K562 (cell line): ENCODE measurements at regions not wholly inside any gene's neighbourhood (a gene's known extent, or its start where the extent isn't known, plus 50 kb on each side); places are given as distances from the start of the nearest gene placed in this dataset.
A peak's percentile ranks its signal among the peaks of the same experiment; 100 is the strongest.

Source experiments
- ATAC-seq: fragments of 200-7000 bp; cut with Tn5 transposase; 3 replicates; pipeline ENCODE4 v1.9.1; 2020; ENCODE audit warnings: moderate library complexity
- BruUV-seq: library from RNA; stranded (reverse); fragments of 400-500 nt; replicated peaks from 2 replicates; lab custom pipeline; 2021; lab: Mats Ljungman, UMichigan
- CTCF ChIA-PET: fragments of 300-600 bp; formaldehyde crosslinking; extraction: SDS; loops from one replicate; lab custom pipeline; 2021; ENCODE audit warnings: low intra/inter-chr PET ratio; lab: Yijun Ruan, JAX
- POLR2A ChIA-PET: fragments of 300-600, 350-650 bp; sonication (Branson Sonifier 250); formaldehyde crosslinking; extraction: SDS; loops from one replicate; lab custom pipeline; 2021; ENCODE audit warnings: antibody characterized with exemption, inconsistent platforms; lab: Yijun Ruan, JAX
- DNase-seq, 4 experiments: peaks; one replicate each; pipeline versions ENCODE4 v3.0.0 to v3.0.0-alpha.2; 2011 to 2018; ENCODE audit warnings: low spot score in 3 of 4, mixed read lengths in 3 of 4; ENCODE audit errors: extremely low read depth in 1 of 4
- FAIRE-seq: peaks from 2 replicates; lab custom pipeline; 2011; peaks lifted over from hg19 to GRCh38; lab: Jason Lieb, UNC
- H2AFZ ChIP-seq: 2 replicates; pipeline ENCODE4 v1.6.0; 2011; ENCODE audit warnings: low read depth, low read length, control low read depth, inconsistent platforms
- H3K27ac ChIP-seq: fragments of 200-600 bp; 3 replicates; pipeline ENCODE4 v1.8.0; 2011; ENCODE audit warnings: low read depth, mild to moderate bottlenecking, control low read depth, inconsistent platforms, low read length, moderate library complexity, mixed read lengths; ENCODE audit errors: extremely low read depth
- H3K27me3 ChIP-seq, 2 experiments: fragments of 300-600 bp in 1 of 2; 2 replicates in 1 of 2; 3 replicates in 1 of 2; pipeline versions ENCODE4 v1.6.0 to v1.8.0; 2011; ENCODE audit warnings: inconsistent platforms in 2 of 2, low read length in 2 of 2, mild to moderate bottlenecking in 1 of 2, mixed read lengths in 1 of 2, moderate library complexity in 1 of 2; ENCODE audit not compliant: control insufficient read depth in 2 of 2, insufficient read depth in 2 of 2
- H3K36me3 ChIP-seq: fragments of 300-600 bp; 3 replicates; pipeline ENCODE4 v1.8.0; 2011; ENCODE audit warnings: mild to moderate bottlenecking, low read length, inconsistent platforms; ENCODE audit not compliant: control insufficient read depth, insufficient read depth
- H3K4me1 ChIP-seq, 2 experiments: fragments of 200-600 bp in 1 of 2; replicated peaks in 1 of 2; 2 replicates in 1 of 2; 3 replicates in 1 of 2; pipeline versions ENCODE4 v1.5.1 to v1.8.0; 2011; ENCODE audit warnings: inconsistent platforms in 2 of 2, low read length in 2 of 2, mild to moderate bottlenecking in 1 of 2, mixed read lengths in 1 of 2, moderate library complexity in 1 of 2; ENCODE audit not compliant: control insufficient read depth in 2 of 2, insufficient read depth in 2 of 2
- H3K4me2 ChIP-seq: 2 replicates; pipeline ENCODE4 v1.6.1; 2011; ENCODE audit warnings: low read length, control low read depth, inconsistent platforms, mixed read lengths; ENCODE audit not compliant: insufficient read depth
- H3K4me3 ChIP-seq: fragments of 200-600 bp; sonication (generic), shearing (Covaris generic); 2 replicates; pipeline ENCODE4 v1.5.1; 2016; ENCODE audit warnings: control low read depth, inconsistent platforms
- H3K79me2 ChIP-seq: fragments of 200-600 bp; 3 replicates; pipeline ENCODE4 v1.8.0; 2011; ENCODE audit warnings: low read length, inconsistent platforms; ENCODE audit not compliant: control insufficient read depth, insufficient read depth
- H3K9ac ChIP-seq, 2 experiments: 2 replicates each; pipeline versions ENCODE4 v1.6.0 to v1.6.1; 2011; ENCODE audit warnings: low read depth in 2 of 2, low read length in 2 of 2, control low read depth in 1 of 2, inconsistent platforms in 1 of 2, mild to moderate bottlenecking in 1 of 2, mixed read lengths in 1 of 2; ENCODE audit not compliant: insufficient read depth in 1 of 2
- H3K9me1 ChIP-seq: one replicate; pipeline ENCODE4 v1.6.0; 2011; ENCODE audit warnings: inconsistent platforms, mild to moderate bottlenecking, low read length, moderate library complexity; ENCODE audit not compliant: control insufficient read depth, insufficient read depth
- H3K9me3 ChIP-seq: replicated peaks from 2 replicates; pipeline ENCODE4 v1.5.1; 2011; ENCODE audit warnings: low read depth, low read length, inconsistent platforms; ENCODE audit not compliant: control insufficient read depth, insufficient read depth
- H4K20me1 ChIP-seq: replicated peaks from 2 replicates; pipeline ENCODE4 v1.6.1; 2011; ENCODE audit warnings: low read length, inconsistent platforms, mixed read lengths; ENCODE audit not compliant: control insufficient read depth, insufficient read depth
- ATF6 ChIP-seq: sonication (generic); formaldehyde crosslinking; IDR thresholded peaks from 2 replicates; pipeline ENCODE4 v1.4.0; 2020; ENCODE audit warnings: mild to moderate bottlenecking, missing genetic modification reagents
- BHLHE40 ChIP-seq: IDR thresholded peaks from 2 replicates; pipeline ENCODE4 v1.6.1; 2011; ENCODE audit warnings: low read length, improper control_type of control experiment
- GABPB2 ChIP-seq: fragments of 250-450 bp; sonication (Bioruptor Pico); conservative IDR thresholded peaks from 2 replicates; pipeline ENCODE4 v1.5.1; 2021; ENCODE audit warnings: mild to moderate bottlenecking
- PYGO2 ChIP-seq: fragments of 450-650 bp; IDR thresholded peaks from 2 replicates; pipeline ENCODE4 v1.6.1; 2016; ENCODE audit warnings: mild to moderate bottlenecking, missing genetic modification characterization, moderate library complexity, missing compliant biosample characterization
- RFX1 ChIP-seq: fragments of 450-650 bp; IDR thresholded peaks from 2 replicates; pipeline ENCODE4 v1.6.1; 2016; ENCODE audit warnings: mild to moderate bottlenecking, moderate library complexity
- SPI1 ChIP-seq: IDR thresholded peaks from 2 replicates; pipeline ENCODE4 v1.6.1; 2011; ENCODE audit warnings: low read depth, low read length, control low read depth, borderline replicate concordance
- ZNF146 ChIP-seq: IDR thresholded peaks from one replicate; pipeline ENCODE4 v1.6.1; 2018; ENCODE audit warnings: missing compliant biosample characterization; ENCODE audit not compliant: unreplicated experiment
- ZNF165 ChIP-seq: fragments of 250-450 bp; sonication (Bioruptor Pico); IDR thresholded peaks from 2 replicates; pipeline ENCODE4 v1.4.0; 2020; ENCODE audit warnings: borderline replicate concordance
- WGBS: fragments of 100-300 bp; shearing (Covaris generic); methylation state at CpG from one replicate; pipeline ENCODE4 v1.1.6; 2016; ENCODE audit warnings: low coverage, mixed read lengths; ENCODE audit not compliant: insufficient coverage; ENCODE audit errors: missing lambda C conversion rate; 5-methylcytosine and 5-hydroxymethylcytosine counted together
- in situ Hi-C: fragments of 300-500 bp; cut with MboI; formaldehyde crosslinking; loops from 4 replicates; pipeline ENCODE4 v1.15.0; 2018; ENCODE audit warnings: inconsistent platforms, mixed read lengths
- intact Hi-C: fragments of 100-400 bp; cut with micrococcal nuclease; formaldehyde crosslinking; loops from 2 replicates; pipeline ENCODE4 v1.14.2; 2022

DNA sequence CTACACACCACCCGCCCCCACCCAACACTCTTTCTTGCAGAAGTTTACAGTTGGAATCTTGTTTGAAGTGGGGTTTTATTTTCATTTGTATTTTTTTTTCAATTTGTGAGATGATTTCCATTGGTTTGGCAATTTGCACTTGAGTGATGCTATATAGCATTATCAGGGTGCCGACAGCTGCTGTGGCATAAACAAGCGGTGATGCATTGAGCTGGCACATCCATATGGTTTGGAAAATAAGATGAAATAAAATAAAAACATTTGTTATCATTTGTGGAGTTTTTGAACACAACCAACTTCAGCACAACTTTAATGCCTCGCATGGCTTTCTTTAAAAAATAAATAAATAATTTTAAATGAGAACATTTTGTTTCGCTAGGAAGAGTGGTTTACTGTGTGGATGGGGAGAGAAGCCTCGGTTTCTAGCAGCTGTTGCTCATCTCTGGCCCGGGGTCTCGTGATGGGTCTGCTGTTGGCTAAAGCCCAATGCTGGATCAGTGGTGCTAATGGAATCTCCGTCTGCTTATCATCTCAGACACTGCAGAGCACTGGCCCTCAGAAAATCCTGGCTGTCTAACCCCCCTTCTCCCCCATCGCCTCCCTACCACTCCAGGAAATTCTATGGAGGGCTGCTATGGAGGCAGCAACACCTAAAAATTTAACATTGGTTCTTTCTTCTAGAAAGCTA, 192.3 kb upstream of the MAF start:
- Histone ChIP-seq H3K79me2 (no peaks in the 10 kb centered on the region), H3K27ac (no peak overlapping the region), H3K4me1 (no peaks in the 10 kb centered on the region), H4K20me1 (no peaks in the 10 kb centered on the region), H3K4me3 (no peak overlapping the region), H2AFZ (no peak overlapping the region; the same call in 1 of the 2 replicates), H3K9me1 (no peaks in the 10 kb centered on the region), H3K27me3 (no peaks in the 10 kb centered on the region), H3K36me3 (no peaks in the 10 kb centered on the region), H3K9me3 (no peaks in the 10 kb centered on the region), H3K4me2 (no peak overlapping the region), H3K9ac (no peak overlapping the region)
- intact Hi-C loops: no loop called here
- no TSS peak for BruUV-seq
- DNase-seq (no peak), ATAC-seq (no peak), FAIRE-seq (no peak)
- peak; percentile 55; the same call in 1 of the 2 replicates for TF ChIP-seq BHLHE40
- no peak for TF ChIP-seq GABPB2
- ChIA-PET CTCF (no interaction called here), POLR2A (no interaction called here)
- in situ Hi-C loops: no loop called here
- 35% methylated on average over 10 of the region's 10 CpGs for WGBS

- ATAC-seq: no peak
- H3K4me1 ChIP-seq: no peaks in the 10 kb centered on the region
- TF ChIP-seq ZNF165 (CRISPR knock-in tag) (no peak), PYGO2 (tag) (no peak), RFX1 (no peak), ZNF146 (CRISPR knock-in tag) (no peak), ATF6 (CRISPR knock-in tag) (no peak), SPI1 (peak; percentile 19; the same call in 1 of the 2 replicates)
- TF ChIP-seq, all 486 proteins: peak for 1
- intact Hi-C loops: no loop called here
- BruUV-seq: no TSS peak
- H3K9me1 ChIP-seq: no peaks in the 10 kb centered on the region
- no peak overlapping the region for H3K4me2 ChIP-seq
- H4K20me1 ChIP-seq: no peaks in the 10 kb centered on the region
- ChIA-PET POLR2A (interaction anchor here (1.1 to 1.2 kb wide), 2 partner anchors 9 to 53 kb away, joined by 3 read pairs; no protein-coding TSS in a partner anchor), CTCF (no interaction called here)
- DNase-seq (no peak), FAIRE-seq (no peak)
- no peak overlapping the region for H3K9ac ChIP-seq
- no peaks in the 10 kb centered on the region for H3K9me3 ChIP-seq
- H3K27me3 ChIP-seq: no peaks in the 10 kb centered on the region
- in situ Hi-C loops: no loop called here
- H3K4me3 ChIP-seq: no peak overlapping the region
- no peaks in the 10 kb centered on the region for H3K79me2 ChIP-seq
- H2AFZ ChIP-seq: no peak overlapping the region
- H3K36me3 ChIP-seq: no peaks in the 10 kb centered on the region
- no peak overlapping the region for H3K27ac ChIP-seq
- 70% methylated on average over 6 of the region's 6 CpGs for WGBS
Measured at GRCh38 chr16:79792076-79792475, 191.5 kb upstream of the MAF start.
